Astrocyte (in vitro differentiated cells and primary cell): ENCODE measurements at regions not wholly inside any gene's neighbourhood (a gene's known extent, or its start where the extent isn't known, plus 50 kb on each side); places are given as distances from the start of the nearest gene placed in this dataset.

Experiments
- CTCF ChIP-seq: IDR thresholded peaks from 2 replicates; pipeline ENCODE4 v1.5.1; 2011; ENCODE audit warnings: low read depth, mild to moderate bottlenecking, inconsistent platforms, low read length, moderate library complexity; ENCODE audit not compliant: insufficient read depth
- EZH2 ChIP-seq: IDR thresholded peaks from 2 replicates; pipeline ENCODE4 v1.6.1; 2012; ENCODE audit warnings: mild to moderate bottlenecking, low read length, inconsistent platforms; ENCODE audit not compliant: insufficient read depth

GRCh38 chr20:58576603-58576970 is 61.4 kb upstream of the APCDD1L start:
- TF ChIP-seq CTCF (no peak), EZH2 (no peak)
